H1 (cell line): ENCODE measurements at regions not wholly inside any gene's neighbourhood (a gene's known extent, or its start where the extent isn't known, plus 50 kb on each side); places are given as distances from the start of the nearest gene placed in this dataset.

Experiments
- BACH1 ChIP-seq: IDR thresholded peaks from 2 replicates; pipeline ENCODE4 v1.6.1; 2012; ENCODE audit warnings: low read length, improper control_type of control experiment
- EP300 ChIP-seq, 2 experiments: IDR thresholded peaks; 1 replicate in 1 of 2; 2 replicates in 1 of 2; pipeline ENCODE4 v1.6.1; 2011 to 2012; ENCODE audit warnings: low read depth in 2 of 2, low read length in 2 of 2, mild to moderate bottlenecking in 2 of 2, borderline replicate concordance in 1 of 2, inconsistent platforms in 1 of 2, moderate library complexity in 1 of 2
- EZH2 ChIP-seq: fragments of 200-600 bp; sonication (generic); IDR thresholded peaks from 2 replicates; pipeline ENCODE4 v1.7.1; 2012; ENCODE audit warnings: low read depth, mild to moderate bottlenecking, moderate library complexity, low read length, inconsistent platforms; ENCODE audit not compliant: severe bottlenecking
- POLR2A ChIP-seq, 2 experiments: IDR thresholded peaks; 1 replicate in 1 of 2; 2 replicates in 1 of 2; pipeline ENCODE4 v1.6.1; 2011; ENCODE audit warnings: low read depth in 2 of 2, low read length in 2 of 2, mild to moderate bottlenecking in 2 of 2; ENCODE audit errors: control extremely low read depth in 1 of 2
- TCF12 ChIP-seq: IDR thresholded peaks from 2 replicates; pipeline ENCODE4 v1.6.1; 2011; ENCODE audit warnings: low read depth, mild to moderate bottlenecking, low read length
- ZNF274 ChIP-seq: IDR thresholded peaks from 2 replicates; pipeline ENCODE4 v1.7.0; 2012; ENCODE audit warnings: low read length, borderline replicate concordance; ENCODE audit errors: extremely low read depth
- TF ChIP-seq, protein P1 (sequence below), 3 experiments: IDR thresholded peaks; 1 replicate in 2 of 3; 2 replicates in 1 of 3; pipeline versions ENCODE4 v1.5.1 to v1.6.1; 2011; ENCODE audit warnings: low read length in 3 of 3, mild to moderate bottlenecking in 3 of 3, inconsistent platforms in 2 of 3, low read depth in 1 of 3, moderate library complexity in 1 of 3; ENCODE audit not compliant: insufficient read depth in 1 of 3; ENCODE audit errors: control extremely low read depth in 1 of 3

DNA sequence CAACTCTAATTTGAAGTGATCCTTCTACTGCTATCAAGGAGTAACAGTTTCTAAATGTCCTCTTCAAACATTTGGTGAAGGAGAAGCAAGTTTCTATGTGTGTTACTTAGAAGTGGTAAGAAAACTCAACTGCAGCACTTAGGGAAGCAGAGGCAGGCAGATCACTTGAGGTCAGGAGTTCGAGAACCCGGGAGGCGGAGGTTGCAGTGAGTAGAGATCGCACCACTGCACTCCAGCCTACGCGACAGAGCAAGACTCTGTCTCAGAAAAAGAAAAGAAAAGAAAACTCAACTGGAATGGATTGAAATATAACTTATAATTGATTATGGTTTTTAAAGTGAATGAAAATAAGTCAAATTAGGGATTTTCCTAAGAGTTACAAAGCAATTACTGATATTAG, 169.7 kb upstream of the ATP2B1 start:
- TF ChIP-seq BACH1 (no peak), POLR2A (IDR thresholded peaks at IDR 0.05; ENCODE audit: control extremely low read depth in 1 of 2, low read depth in 2 of 2, low read length in 2 of 2) (no peak), TCF12 (no peak), EP300 (IDR thresholded peaks at IDR 0.05; ENCODE audit: borderline replicate concordance in 1 of 2, low read depth in 2 of 2, low read length in 2 of 2) (no peak), ZNF274 (no peak), EZH2 (no peak)
- TF ChIP-seq, protein P1, sequence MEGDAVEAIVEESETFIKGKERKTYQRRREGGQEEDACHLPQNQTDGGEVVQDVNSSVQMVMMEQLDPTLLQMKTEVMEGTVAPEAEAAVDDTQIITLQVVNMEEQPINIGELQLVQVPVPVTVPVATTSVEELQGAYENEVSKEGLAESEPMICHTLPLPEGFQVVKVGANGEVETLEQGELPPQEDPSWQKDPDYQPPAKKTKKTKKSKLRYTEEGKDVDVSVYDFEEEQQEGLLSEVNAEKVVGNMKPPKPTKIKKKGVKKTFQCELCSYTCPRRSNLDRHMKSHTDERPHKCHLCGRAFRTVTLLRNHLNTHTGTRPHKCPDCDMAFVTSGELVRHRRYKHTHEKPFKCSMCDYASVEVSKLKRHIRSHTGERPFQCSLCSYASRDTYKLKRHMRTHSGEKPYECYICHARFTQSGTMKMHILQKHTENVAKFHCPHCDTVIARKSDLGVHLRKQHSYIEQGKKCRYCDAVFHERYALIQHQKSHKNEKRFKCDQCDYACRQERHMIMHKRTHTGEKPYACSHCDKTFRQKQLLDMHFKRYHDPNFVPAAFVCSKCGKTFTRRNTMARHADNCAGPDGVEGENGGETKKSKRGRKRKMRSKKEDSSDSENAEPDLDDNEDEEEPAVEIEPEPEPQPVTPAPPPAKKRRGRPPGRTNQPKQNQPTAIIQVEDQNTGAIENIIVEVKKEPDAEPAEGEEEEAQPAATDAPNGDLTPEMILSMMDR (IDR thresholded peaks at IDR 0.05; ENCODE audit: control extremely low read depth in 1 of 3, insufficient read depth in 1 of 3, low read depth in 1 of 3, low read length in 3 of 3): no peak
